SK-N-MC (cell line): ENCODE measurements at regions not wholly inside any gene's neighbourhood (a gene's known extent, or its start where the extent isn't known, plus 50 kb on each side); places are given as distances from the start of the nearest gene placed in this dataset.

Experiments used
- DNase-seq: peaks from one replicate; pipeline ENCODE4 v3.0.0-alpha.2; 2011; ENCODE audit warnings: low read depth, low spot score
- H3K27ac ChIP-seq: fragments of 200-600 bp; sonication (generic); 2 replicates; pipeline ENCODE4 v1.5.1; 2016; ENCODE audit warnings: mixed run types
- H3K36me3 ChIP-seq: fragments of 200-600 bp; sonication (generic); 2 replicates; pipeline ENCODE4 v1.6.1; 2017; ENCODE audit warnings: antibody characterized with exemption, low read length, mixed read lengths; ENCODE audit not compliant: insufficient read depth
- H3K4me3 ChIP-seq: fragments of 200-600 bp; sonication (generic); 2 replicates; pipeline ENCODE4 v1.5.1; 2016
- H3K9ac ChIP-seq: fragments of 200-600 bp; sonication (generic); 2 replicates; pipeline ENCODE4 v1.8.0; 2017; ENCODE audit warnings: mixed run types, mixed read lengths; ENCODE audit not compliant: insufficient read length
- H3K9me3 ChIP-seq: fragments of 200-600 bp; sonication (generic); 2 replicates; pipeline ENCODE4 v1.6.1; 2017; ENCODE audit warnings: low read depth, mild to moderate bottlenecking, antibody characterized with exemption, low read length, moderate library complexity, mixed read lengths
- EZH2 ChIP-seq: fragments of 200-600 bp; sonication (generic); IDR thresholded peaks from one replicate; pipeline ENCODE4 v1.6.1; 2017; ENCODE audit warnings: antibody characterized with exemption
- FOXP2 ChIP-seq: optimal IDR thresholded peaks from 2 replicates; pipeline ENCODE3; 2011; ENCODE audit warnings: mild to moderate bottlenecking, moderate library complexity; ENCODE audit not compliant: insufficient read depth; ENCODE audit errors: extremely low read length, control extremely low read depth
- POLR2AphosphoS5 ChIP-seq: IDR thresholded peaks from 2 replicates; pipeline ENCODE4 v1.6.1; 2012; ENCODE audit warnings: mild to moderate bottlenecking, low read depth, low read length, borderline replicate concordance

GRCh38 chr4:103786014-103786413 lies 66.2 kb upstream of the TACR3 start:
- H3K36me3 ChIP-seq: no peaks in the 10 kb centered on the region
- H3K9me3 ChIP-seq: peaks cover 4% of the 10 kb centered on the region; the same call in 1 of the 2 replicates
- no peak for DNase-seq
- H3K27ac ChIP-seq: no peak overlapping the region
- H3K9ac ChIP-seq: no peak overlapping the region
- H3K4me3 ChIP-seq: no peak overlapping the region
- no peak for TF ChIP-seq POLR2AphosphoS5
- no peak for TF ChIP-seq EZH2
- TF ChIP-seq FOXP2: no peak

- Histone ChIP-seq H3K9me3 (no peaks in the 10 kb centered on the region), H3K4me3 (no peak overlapping the region), H3K9ac (no peak overlapping the region), H3K27ac (no peak overlapping the region), H3K36me3 (no peaks in the 10 kb centered on the region)
- DNase-seq: no peak
- TF ChIP-seq POLR2AphosphoS5: no peak
- no peak for TF ChIP-seq FOXP2
- TF ChIP-seq EZH2: no peak
Measured at GRCh38 chr4:103778221-103778620, 58.4 kb upstream of the TACR3 start.

DNA sequence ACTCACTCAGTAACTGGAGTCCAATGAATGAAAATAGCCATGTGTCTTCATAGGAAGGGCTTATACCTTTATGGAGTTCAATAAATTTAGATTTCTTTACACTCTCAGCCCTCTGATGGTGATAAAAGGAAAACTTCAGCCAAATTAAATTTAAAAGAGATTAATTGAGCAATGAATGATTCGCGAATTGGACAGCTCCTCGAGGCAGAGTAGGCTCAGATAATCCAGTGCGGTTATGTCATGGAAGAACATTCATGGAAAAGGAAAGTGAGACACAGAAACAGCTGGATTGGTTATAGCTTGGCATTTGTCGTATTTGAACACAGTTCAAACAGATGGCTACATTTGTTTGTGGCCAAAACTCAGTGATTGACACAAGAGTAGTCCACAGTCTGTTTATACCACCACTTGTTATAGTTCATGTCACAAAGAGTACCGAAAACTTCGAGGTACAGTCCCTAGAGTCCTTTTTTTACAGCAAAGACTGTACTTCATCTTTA lies 54.6 kb upstream of the TACR3 start:
- H3K4me3 ChIP-seq: no peak overlapping the region
- DNase-seq: no peak
- TF ChIP-seq FOXP2 (no peak), POLR2AphosphoS5 (no peak), EZH2 (no peak)

DNA sequence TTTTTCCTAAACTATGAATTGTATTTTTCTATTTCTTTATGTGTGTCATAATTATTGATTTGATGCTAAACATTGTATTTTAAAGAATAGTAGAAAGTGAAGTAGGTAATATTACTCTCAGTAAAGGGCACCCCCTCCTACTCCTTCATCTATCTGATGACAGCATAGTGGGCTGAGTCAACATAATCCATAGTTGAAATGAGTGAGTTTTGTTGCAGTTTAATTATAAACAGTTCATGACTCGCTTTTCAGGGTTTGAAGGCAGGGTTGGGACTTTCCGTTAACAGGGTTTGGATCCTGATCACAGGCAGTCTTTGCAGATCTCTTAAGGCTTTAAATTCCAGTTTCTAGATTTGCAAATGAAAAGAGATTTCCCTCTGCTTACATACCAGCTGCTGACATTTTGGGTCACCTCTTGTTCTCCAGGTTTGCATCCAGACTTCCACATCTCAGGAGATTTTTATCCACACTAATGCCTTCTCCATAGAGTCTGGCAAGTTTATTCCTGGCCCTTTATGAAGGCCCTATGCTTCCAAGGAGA lies 54.0 kb upstream of the TACR3 start:
- H3K9ac ChIP-seq: no peak overlapping the region
- no peak overlapping the region for H3K27ac ChIP-seq
- H3K36me3 ChIP-seq: no peaks in the 10 kb centered on the region
- DNase-seq: no peak
- no peaks in the 10 kb centered on the region for H3K9me3 ChIP-seq
- H3K4me3 ChIP-seq: no peak overlapping the region
- no peak for TF ChIP-seq POLR2AphosphoS5

More for the DNA sequence above, 54.6 kb upstream of the TACR3 start:
- Histone ChIP-seq H3K36me3 (no peaks in the 10 kb centered on the region), H3K27ac (no peak overlapping the region), H3K9me3 (no peaks in the 10 kb centered on the region), H3K9ac (no peak overlapping the region)
